HG02981 (cell line): ENCODE measurements at regions not wholly inside any gene's neighbourhood (a gene's known extent, or its start where the extent isn't known, plus 50 kb on each side); places are given as distances from the start of the nearest gene placed in this dataset.
A peak's percentile ranks its signal among the peaks of the same experiment; 100 is the strongest.
"Not testable (repeated sequence)": the region's sequence is repeated elsewhere in the genome, so short reads cannot be mapped to it uniquely, and the experiment has no call there.

Source experiments
- ATAC-seq: cut with Tn5 transposase; IDR thresholded peaks from one replicate; pipeline ENCODE4 v1.9.1; 2021; ENCODE audit warnings: mild to moderate bottlenecking, moderate library complexity; ENCODE audit not compliant: unreplicated experiment

DNA sequence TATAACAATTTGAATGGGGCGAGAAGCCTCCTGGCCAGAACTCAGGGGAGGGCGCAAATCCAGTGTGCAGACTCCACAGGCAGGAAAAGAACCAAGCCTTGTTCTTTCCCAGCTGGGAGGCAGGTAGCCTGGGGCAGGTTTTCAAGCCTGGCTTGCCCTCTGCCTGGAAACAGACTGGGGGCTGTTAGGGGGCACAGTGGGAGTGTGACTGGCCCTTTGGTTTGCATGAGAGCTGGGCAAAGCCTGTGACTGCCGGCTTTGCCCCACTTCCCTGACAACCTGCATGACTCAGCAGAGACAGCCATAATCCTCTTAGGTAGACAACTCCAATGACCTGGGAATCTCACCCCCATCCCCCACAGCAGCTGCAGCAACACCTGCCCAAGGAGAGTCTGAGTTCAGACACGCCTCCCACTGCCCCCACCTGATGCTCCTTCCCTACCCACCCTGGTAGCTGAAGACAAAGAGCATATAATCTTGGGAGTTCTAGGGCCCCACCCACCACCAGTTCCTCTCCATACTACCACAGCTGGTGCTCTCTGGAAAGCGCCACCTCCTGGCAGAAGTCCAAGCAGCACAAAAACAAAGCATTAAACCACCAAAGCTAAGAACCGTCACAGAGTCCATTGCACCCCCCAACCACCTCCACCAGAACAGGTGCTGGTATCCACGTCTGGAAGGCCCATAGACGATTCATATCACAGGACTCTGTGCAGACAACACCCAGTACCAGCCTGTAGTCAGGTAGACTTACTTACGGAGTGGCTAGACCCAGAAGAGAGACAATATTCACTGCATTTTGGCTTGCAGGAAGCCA is 402.5 kb downstream of the STK39 start:
- ATAC-seq = no peak

- ATAC-seq = no peak
Measured at GRCh38 chr2:167843657-167844056, 403.7 kb downstream of the STK39 start.

DNA sequence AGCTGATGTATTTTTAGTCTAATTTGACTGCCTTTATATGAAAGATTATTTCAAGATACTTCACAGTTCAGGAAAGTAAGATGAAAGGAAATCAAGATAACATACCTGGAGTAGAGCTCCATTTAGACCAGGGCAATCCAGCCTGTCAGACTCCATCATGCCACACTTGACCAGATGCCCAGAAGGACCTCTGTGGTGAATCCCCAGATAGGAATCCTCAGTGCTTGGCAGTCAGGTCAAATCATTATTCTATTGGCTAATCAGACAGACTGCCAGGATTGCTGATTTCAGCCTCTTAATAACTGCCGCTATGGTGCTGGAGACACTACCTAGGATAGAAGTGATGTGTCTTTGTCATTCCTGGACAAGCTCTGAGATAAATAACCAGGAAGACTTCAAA is 404.2 kb downstream of the STK39 start:
- ATAC-seq = no peak

DNA sequence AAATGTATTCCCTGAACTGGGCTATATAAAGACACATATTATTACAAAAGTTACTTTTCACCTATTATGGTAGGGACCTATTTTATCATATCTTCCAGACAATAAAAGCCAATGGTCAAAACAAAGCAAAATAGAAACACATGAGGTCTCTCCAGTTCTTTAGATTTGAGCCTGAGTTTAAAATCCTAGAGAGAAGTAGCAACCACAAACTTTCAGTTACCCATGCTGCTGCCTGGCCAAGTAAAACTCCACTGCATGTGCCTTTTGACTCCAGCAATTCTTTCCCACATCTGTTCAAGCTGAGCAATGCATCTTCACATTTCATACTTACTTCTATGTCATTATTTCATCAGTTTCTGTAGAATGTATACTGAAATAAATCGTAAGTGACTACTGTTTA is 405.3 kb downstream of the STK39 start:
- ATAC-seq = no peak

- ATAC-seq = not testable (repeated sequence)
Measured at GRCh38 chr2:167835290-167835689, 412.1 kb downstream of the STK39 start.

- ATAC-seq = no peak
Measured at GRCh38 chr2:167834707-167835106, 412.7 kb downstream of the STK39 start.

- ATAC-seq = no peak
Measured at GRCh38 chr2:167833294-167833693, 414.1 kb downstream of the STK39 start.

DNA sequence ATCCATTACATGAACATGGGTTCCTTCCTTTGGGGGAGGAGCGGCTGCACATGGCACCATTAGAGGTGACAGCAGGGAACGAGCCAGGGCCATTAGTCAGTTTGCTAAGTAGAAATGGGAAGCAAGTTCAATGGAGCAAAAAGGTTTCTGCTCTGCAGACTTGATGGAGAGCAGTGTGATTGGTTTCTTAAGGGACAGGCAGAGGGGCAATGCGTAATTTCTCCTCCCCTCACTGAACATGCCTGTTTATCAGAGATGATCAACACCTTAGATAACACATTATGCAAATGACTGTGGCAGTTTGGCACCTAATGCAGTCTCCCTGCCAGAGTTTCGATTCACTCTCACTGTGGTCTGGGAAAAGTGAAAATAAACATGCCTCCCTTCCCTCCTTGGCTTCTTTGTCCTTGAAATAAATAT is 414.5 kb downstream of the STK39 start:
- ATAC-seq = no peak

DNA sequence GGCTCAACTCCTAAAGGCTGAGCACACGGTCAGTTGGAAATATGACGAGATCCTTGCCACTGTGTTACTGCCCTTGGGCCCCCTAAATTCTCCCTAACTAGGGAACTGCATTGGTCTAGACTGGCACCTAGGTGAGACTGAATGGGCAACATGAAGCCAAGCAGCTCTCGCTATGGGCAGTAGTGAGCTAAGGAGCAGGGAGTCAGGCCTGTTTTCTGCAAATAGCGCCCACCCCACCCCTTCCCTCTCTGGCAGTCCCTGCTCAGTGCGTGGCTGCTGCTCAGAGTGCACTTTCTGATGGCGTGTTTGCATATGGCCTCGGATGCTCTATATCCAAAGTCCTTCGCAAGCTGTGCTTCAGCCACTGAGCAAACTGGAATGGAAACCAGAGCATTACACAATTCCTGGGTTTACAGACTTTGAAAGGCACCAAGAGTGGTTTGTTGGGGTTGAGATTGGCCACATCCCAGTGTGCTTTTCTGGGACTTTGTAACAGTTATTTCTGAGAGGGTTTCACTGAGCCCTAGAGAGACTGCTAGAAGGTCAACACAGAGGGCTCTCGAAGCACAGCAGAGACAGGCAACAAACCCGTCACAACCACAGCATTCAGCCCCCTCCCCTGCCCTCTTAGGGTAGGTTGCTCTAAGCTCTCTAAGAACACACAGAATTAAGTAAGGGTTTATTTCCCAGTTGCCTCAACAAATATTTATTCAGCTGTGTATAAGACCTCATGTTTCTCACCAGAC is 419.9 kb downstream of the STK39 start:
- ATAC-seq = no peak

GRCh38 chr2:167826906-167827305 is 420.5 kb downstream of the STK39 start:
- no peak for ATAC-seq

GRCh38 chr2:167825664-167826063 is 421.7 kb downstream of the STK39 start:
- ATAC-seq = no peak

DNA sequence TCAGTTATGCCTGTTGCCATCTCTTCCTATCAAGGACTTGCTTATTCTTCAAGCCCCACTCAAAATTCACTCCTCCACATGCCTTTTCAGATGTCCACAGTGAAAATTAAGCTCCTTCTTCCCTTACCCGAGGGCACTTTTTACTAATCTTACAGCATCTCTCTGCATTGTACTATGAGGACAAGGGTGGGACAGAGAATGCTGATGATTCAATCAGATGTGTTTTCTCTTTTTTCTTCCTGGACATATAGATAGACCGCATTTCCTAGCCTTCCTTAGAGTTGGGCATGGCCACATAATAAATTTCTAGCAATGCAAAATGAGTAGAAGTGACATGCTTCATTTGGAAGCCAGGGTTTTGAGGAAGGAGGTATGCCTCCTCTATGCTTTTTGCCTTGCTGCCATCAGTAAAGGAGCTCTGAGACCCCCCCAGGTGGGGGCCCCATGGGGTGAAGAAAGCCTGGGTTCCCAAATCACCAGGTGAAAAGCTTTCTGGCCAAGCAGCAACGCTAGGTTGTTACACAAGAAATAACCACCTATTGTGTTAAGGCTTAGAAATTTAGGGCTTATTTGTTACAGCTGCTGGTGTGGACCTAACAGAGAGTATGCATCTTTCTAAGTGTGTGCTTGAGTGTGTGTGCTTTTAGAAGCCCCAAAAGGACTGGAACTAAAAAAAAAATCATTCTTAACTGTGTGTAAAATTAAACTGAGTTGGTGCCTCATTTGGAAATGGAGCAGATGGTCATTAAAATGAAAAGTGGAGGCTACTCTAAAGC is 424.5 kb downstream of the STK39 start:
- ATAC-seq = no peak

DNA sequence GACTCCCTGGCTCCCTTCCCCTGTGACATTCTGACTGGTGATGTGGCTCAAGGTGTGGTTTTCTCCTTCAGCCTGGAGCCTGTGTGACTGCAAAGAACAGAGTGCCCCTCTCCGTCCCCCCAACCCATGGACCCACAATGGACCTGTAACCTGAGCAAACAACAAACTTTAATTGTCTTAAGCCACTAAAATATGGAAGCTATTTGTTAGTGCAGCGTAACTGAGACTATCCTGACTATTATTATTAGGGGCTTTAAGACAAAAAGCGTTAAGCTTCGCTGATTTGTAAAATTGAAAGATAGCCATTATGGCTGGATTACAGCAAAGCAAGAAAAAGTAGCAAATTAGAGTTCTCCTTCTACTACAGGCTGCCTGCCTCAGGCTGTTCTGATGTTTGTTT is 426.9 kb downstream of the STK39 start:
- no peak for ATAC-seq

GRCh38 chr2:167818521-167818920 is 428.9 kb downstream of the STK39 start:
- ATAC-seq = no peak

GRCh38 chr2:167817908-167818307 is 429.5 kb downstream of the STK39 start:
- ATAC-seq = no peak

- ATAC-seq = no peak
Measured at GRCh38 chr2:167817422-167817821, 430.0 kb downstream of the STK39 start.

GRCh38 chr2:167816874-167817290 is 430.5 kb downstream of the STK39 start:
- ATAC-seq = no peak

GRCh38 chr2:167814881-167815718 is 432.3 kb downstream of the STK39 start:
- peak; percentile 89 for ATAC-seq

- peak; percentile 4 for ATAC-seq
Measured at GRCh38 chr2:167814482-167814880, 432.9 kb downstream of the STK39 start.

GRCh38 chr2:167809799-167810198 is 437.6 kb downstream of the STK39 start:
- ATAC-seq = not testable (repeated sequence)
